HL-60 (cell line): ENCODE measurements at regions not wholly inside any gene's neighbourhood (a gene's known extent, or its start where the extent isn't known, plus 50 kb on each side); places are given as distances from the start of the nearest gene placed in this dataset.

Experiments
- DNase-seq, 2 experiments: peaks; one replicate each; pipeline ENCODE4 v3.0.0-alpha.2; 2010 to 2020; ENCODE audit warnings: low read depth in 1 of 2, low spot score in 1 of 2
- H3K27ac ChIP-seq: fragments of 250-450 bp; sonication (Bioruptor Pico); replicated peaks from 2 replicates; pipeline ENCODE4 v1.5.1; 2020; ENCODE audit warnings: mild to moderate bottlenecking, moderate library complexity
- H3K27me3 ChIP-seq: fragments of 250-450 bp; sonication (Bioruptor Pico); 2 replicates; pipeline ENCODE4 v1.5.1; 2021; ENCODE audit warnings: mild to moderate bottlenecking, moderate library complexity; ENCODE audit not compliant: insufficient read depth, poor library complexity, severe bottlenecking
- H3K4me3 ChIP-seq: replicated peaks from 2 replicates; pipeline ENCODE4 v1.5.1; 2011; ENCODE audit warnings: mild to moderate bottlenecking, control low read depth, low read length; ENCODE audit not compliant: insufficient read depth
- GABPA ChIP-seq: IDR thresholded peaks from 2 replicates; pipeline ENCODE4 v1.6.1; 2012; ENCODE audit warnings: low read depth
- POLR2AphosphoS5 ChIP-seq: IDR thresholded peaks from 2 replicates; pipeline ENCODE4 v1.6.1; 2012; ENCODE audit warnings: low read depth
- SPI1 ChIP-seq: IDR thresholded peaks from 2 replicates; pipeline ENCODE4 v1.6.1; 2012; ENCODE audit warnings: low read depth, mild to moderate bottlenecking, borderline replicate concordance
- TF ChIP-seq, protein P1 (sequence below): IDR thresholded peaks from one replicate; pipeline ENCODE4 v1.5.1; 2011; ENCODE audit warnings: low read length, control low read depth, inconsistent platforms; ENCODE audit not compliant: insufficient read depth
- TF ChIP-seq, protein P2 (sequence below): IDR thresholded peaks from 2 replicates; pipeline ENCODE4 v1.6.1; 2012; ENCODE audit warnings: low read depth; ENCODE audit not compliant: insufficient replicate concordance

DNA sequence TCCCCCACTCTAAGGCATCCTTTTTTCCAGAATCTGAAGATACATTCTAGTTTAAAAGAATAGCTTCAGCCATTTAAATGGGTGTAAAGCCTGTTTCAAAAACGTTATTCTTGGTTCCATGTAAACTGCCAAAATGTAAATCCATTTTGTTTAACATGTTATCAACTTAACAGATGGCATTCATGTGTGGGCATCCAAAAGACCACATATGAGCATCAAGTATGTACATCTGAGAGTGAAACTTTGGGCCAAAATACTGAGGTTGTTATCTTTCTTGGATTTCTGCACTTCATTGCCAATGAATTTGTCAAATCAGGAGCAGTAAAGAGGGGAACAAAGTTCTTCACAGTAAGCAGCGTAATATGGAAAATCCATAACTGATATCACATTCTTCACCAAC, 395.4 kb downstream of the ZNF804A start:
- Histone ChIP-seq H3K4me3 (no peak overlapping the region), H3K27ac (no peak overlapping the region), H3K27me3 (no peaks in the 10 kb centered on the region)
- TF ChIP-seq POLR2AphosphoS5 (no peak), GABPA (no peak), SPI1 (no peak)
- TF ChIP-seq, protein P1, sequence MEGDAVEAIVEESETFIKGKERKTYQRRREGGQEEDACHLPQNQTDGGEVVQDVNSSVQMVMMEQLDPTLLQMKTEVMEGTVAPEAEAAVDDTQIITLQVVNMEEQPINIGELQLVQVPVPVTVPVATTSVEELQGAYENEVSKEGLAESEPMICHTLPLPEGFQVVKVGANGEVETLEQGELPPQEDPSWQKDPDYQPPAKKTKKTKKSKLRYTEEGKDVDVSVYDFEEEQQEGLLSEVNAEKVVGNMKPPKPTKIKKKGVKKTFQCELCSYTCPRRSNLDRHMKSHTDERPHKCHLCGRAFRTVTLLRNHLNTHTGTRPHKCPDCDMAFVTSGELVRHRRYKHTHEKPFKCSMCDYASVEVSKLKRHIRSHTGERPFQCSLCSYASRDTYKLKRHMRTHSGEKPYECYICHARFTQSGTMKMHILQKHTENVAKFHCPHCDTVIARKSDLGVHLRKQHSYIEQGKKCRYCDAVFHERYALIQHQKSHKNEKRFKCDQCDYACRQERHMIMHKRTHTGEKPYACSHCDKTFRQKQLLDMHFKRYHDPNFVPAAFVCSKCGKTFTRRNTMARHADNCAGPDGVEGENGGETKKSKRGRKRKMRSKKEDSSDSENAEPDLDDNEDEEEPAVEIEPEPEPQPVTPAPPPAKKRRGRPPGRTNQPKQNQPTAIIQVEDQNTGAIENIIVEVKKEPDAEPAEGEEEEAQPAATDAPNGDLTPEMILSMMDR: no peak
- TF ChIP-seq, protein P2, sequence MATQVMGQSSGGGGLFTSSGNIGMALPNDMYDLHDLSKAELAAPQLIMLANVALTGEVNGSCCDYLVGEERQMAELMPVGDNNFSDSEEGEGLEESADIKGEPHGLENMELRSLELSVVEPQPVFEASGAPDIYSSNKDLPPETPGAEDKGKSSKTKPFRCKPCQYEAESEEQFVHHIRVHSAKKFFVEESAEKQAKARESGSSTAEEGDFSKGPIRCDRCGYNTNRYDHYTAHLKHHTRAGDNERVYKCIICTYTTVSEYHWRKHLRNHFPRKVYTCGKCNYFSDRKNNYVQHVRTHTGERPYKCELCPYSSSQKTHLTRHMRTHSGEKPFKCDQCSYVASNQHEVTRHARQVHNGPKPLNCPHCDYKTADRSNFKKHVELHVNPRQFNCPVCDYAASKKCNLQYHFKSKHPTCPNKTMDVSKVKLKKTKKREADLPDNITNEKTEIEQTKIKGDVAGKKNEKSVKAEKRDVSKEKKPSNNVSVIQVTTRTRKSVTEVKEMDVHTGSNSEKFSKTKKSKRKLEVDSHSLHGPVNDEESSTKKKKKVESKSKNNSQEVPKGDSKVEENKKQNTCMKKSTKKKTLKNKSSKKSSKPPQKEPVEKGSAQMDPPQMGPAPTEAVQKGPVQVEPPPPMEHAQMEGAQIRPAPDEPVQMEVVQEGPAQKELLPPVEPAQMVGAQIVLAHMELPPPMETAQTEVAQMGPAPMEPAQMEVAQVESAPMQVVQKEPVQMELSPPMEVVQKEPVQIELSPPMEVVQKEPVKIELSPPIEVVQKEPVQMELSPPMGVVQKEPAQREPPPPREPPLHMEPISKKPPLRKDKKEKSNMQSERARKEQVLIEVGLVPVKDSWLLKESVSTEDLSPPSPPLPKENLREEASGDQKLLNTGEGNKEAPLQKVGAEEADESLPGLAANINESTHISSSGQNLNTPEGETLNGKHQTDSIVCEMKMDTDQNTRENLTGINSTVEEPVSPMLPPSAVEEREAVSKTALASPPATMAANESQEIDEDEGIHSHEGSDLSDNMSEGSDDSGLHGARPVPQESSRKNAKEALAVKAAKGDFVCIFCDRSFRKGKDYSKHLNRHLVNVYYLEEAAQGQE: no peak
- no peak for DNase-seq

DNA sequence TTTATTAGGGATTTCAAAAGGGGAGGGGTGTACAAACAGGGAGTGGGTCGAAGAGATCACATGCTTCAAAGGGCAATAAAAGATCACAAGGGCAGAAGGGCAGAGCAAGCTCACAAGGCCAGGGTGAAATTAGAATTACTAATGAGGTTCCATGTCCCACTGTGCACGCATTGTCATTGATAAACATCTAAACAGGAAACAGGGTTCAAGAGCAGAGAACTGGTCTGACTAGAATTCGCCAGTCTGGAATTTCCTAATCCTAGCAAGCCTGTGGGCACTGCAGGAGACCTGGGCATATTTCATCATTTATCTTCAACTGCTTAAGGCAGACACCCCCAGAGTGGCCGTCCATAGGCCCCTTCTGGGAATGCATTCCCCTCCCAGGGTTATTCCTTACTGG, 408.2 kb downstream of the ZNF804A start:
- no peak overlapping the region for H3K27ac ChIP-seq
- no peak for DNase-seq
- H3K27me3 ChIP-seq: no peaks in the 10 kb centered on the region
- no peak overlapping the region for H3K4me3 ChIP-seq
- TF ChIP-seq SPI1 (no peak), GABPA (no peak), POLR2AphosphoS5 (no peak)
- TF ChIP-seq, protein P1: no peak
- TF ChIP-seq, protein P2: no peak

DNA sequence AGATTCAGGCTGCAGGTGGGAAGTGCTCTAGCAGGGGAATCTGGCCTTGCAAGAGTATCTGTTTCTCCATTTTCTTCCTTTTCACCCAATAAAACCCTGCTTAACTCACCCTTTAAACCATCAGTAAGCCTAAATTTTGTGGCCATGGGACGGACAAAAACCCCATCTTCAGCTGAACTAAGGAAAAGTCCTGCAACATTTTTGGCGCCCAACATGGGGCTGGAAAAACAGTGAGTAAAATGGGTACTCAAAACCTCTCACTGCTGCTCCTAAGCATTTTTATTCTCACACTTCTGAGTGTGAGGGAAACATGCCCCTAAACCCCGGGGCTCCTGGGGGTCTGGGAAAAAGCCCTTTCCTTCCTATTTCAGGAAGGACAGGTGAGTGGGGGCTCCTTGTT, 414.3 kb downstream of the ZNF804A start:
- Histone ChIP-seq H3K4me3 (no peak overlapping the region), H3K27me3 (no peaks in the 10 kb centered on the region), H3K27ac (no peak overlapping the region)
- DNase-seq: no peak
- no peak for TF ChIP-seq GABPA
- TF ChIP-seq SPI1: no peak
- TF ChIP-seq, protein P1: no peak
- TF ChIP-seq, protein P2: no peak
